Endodermal cell (in vitro differentiated cells): ENCODE measurements at regions not wholly inside any gene's neighbourhood (a gene's known extent, or its start where the extent isn't known, plus 50 kb on each side); places are given as distances from the start of the nearest gene placed in this dataset.

Experiments used
- DNase-seq: peaks from one replicate; pipeline ENCODE4 v3.0.0-alpha.2; 2017
- H3K27ac ChIP-seq: 2 replicates; pipeline ENCODE4 v1.5.1; 2013; ENCODE audit warnings: mild to moderate bottlenecking, low read depth, low read length, moderate library complexity
- H3K27me3 ChIP-seq: 2 replicates; pipeline ENCODE4 v1.6.1; 2013; ENCODE audit warnings: mild to moderate bottlenecking, low read length, moderate library complexity; ENCODE audit not compliant: insufficient read depth, control insufficient read depth, poor library complexity, severe bottlenecking
- H3K36me3 ChIP-seq: 2 replicates; pipeline ENCODE4 v1.7.0; 2013; ENCODE audit warnings: mild to moderate bottlenecking, low read length, moderate library complexity; ENCODE audit not compliant: control insufficient read depth, insufficient read depth
- H3K4me1 ChIP-seq: one replicate; pipeline ENCODE4 v1.7.0; 2013; ENCODE audit warnings: low read length; ENCODE audit not compliant: control insufficient read depth, insufficient read depth
- H3K4me3 ChIP-seq: 2 replicates; pipeline ENCODE4 v1.5.1; 2013; ENCODE audit warnings: mild to moderate bottlenecking, low read length, moderate library complexity
- H3K9ac ChIP-seq: 2 replicates; pipeline ENCODE4 v1.6.1; 2013; ENCODE audit warnings: mild to moderate bottlenecking, low read length, moderate library complexity; ENCODE audit not compliant: poor library complexity, severe bottlenecking; ENCODE audit errors: extremely low read depth
- H3K9me3 ChIP-seq: 2 replicates; pipeline ENCODE4 v1.6.1; 2013; ENCODE audit warnings: mild to moderate bottlenecking, low read length, moderate library complexity; ENCODE audit not compliant: control insufficient read depth
- H3K27ac Mint-ChIP-seq: 2 replicates; pipeline ENCODE4 v1.8.0; 2020; ENCODE audit warnings: mixed read lengths
- H3K27me3 Mint-ChIP-seq: 2 replicates; pipeline ENCODE4 v1.8.0; 2021; ENCODE audit warnings: mild to moderate bottlenecking, mixed read lengths; ENCODE audit not compliant: insufficient read depth
- H3K36me3 Mint-ChIP-seq: 2 replicates; pipeline ENCODE4 v1.8.0; 2020; ENCODE audit warnings: low read depth, mixed read lengths
- H3K4me1 Mint-ChIP-seq: 2 replicates; pipeline ENCODE4 v1.8.0; 2020; ENCODE audit warnings: mixed read lengths
- H3K4me3 Mint-ChIP-seq: 2 replicates; pipeline ENCODE4 v1.8.0; 2020; ENCODE audit warnings: mild to moderate bottlenecking, moderate library complexity, mixed read lengths
- H3K9me3 Mint-ChIP-seq: 2 replicates; pipeline ENCODE4 v1.8.0; 2020; ENCODE audit warnings: mild to moderate bottlenecking, mixed read lengths
- CTCF ChIP-seq: fragments of 200-600 bp; sonication (generic); conservative IDR thresholded peaks from 2 replicates; pipeline ENCODE4 v1.5.0; 2021; ENCODE audit warnings: antibody characterized with exemption, mild to moderate bottlenecking
- WGBS, 2 experiments: methylation state at CpG; one replicate each; pipeline versions ENCODE4 v1.1.5 to v1.1.7; 2013; ENCODE audit warnings: missing lambda C conversion rate in 2 of 2, mixed read lengths in 1 of 2; ENCODE audit not compliant: insufficient coverage in 1 of 2, insufficient read length in 1 of 2; 5-methylcytosine and 5-hydroxymethylcytosine counted together

DNA sequence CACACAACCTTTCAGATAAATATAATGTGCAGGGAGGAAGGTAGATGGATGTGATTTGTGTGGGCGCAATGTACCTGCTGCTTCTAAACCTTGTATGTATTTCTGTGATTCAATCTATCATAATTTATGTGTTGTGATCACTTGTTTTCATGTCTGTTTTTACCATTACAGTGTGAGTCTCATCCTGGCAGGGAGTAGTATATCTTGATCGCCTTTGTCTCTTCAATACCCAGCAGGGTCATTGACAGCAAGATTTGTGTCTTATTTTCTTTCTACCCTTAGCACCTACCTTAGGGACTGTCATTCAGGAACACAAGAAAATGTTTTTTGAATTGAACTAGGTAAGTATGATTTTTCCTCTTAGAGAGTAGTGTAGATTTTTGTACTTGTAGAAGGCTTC, 83.7 kb upstream of the SELENOK start:
- DNase-seq: no peak
- H3K27ac ChIP-seq: no peak overlapping the region
- H3K27me3 ChIP-seq: no peaks in the 10 kb centered on the region
- Mint-ChIP-seq H3K9me3 (peaks cover 10% of the 10 kb centered on the region), H3K27ac (no peak overlapping the region), H3K36me3 (peaks cover 2% of the 10 kb centered on the region), H3K4me3 (no peak overlapping the region), H3K4me1 (peaks cover 12% of the 10 kb centered on the region), H3K27me3 (no peaks in the 10 kb centered on the region)
- 97 to 100% methylated on average over 1 to 2 of the region's 2 CpGs for WGBS, 2 experiments
- no peaks in the 10 kb centered on the region for H3K4me1 ChIP-seq
- TF ChIP-seq CTCF: no peak
- H3K4me3 ChIP-seq: no peak overlapping the region
- H3K9ac ChIP-seq: no peak overlapping the region
- no peaks in the 10 kb centered on the region for H3K36me3 ChIP-seq
- peaks cover 13% of the 10 kb centered on the region for H3K9me3 ChIP-seq

GRCh38 chr3:53974324-53974723, 82.7 kb upstream of the SELENOK start:
- Histone ChIP-seq H3K4me1 (no peaks in the 10 kb centered on the region), H3K9ac (no peak overlapping the region), H3K9me3 (peaks cover 13% of the 10 kb centered on the region), H3K36me3 (no peaks in the 10 kb centered on the region), H3K4me3 (no peak overlapping the region), H3K27ac (no peak overlapping the region), H3K27me3 (no peaks in the 10 kb centered on the region)
- 86% methylated on average over 2 of the region's 2 CpGs; no CpG with 5 or more reads in 1 of the 2 experiments for WGBS, 2 experiments
- H3K27me3 Mint-ChIP-seq: no peaks in the 10 kb centered on the region
- no peak overlapping the region for H3K27ac Mint-ChIP-seq
- DNase-seq: no peak
- H3K4me3 Mint-ChIP-seq: no peak overlapping the region
- peaks cover 2% of the 10 kb centered on the region for H3K36me3 Mint-ChIP-seq
- H3K9me3 Mint-ChIP-seq: peaks cover 10% of the 10 kb centered on the region
- peaks cover 12% of the 10 kb centered on the region for H3K4me1 Mint-ChIP-seq
- no peak for TF ChIP-seq CTCF

GRCh38 chr3:53973905-53974304, 82.2 kb upstream of the SELENOK start:
- Histone ChIP-seq H3K27me3 (no peaks in the 10 kb centered on the region), H3K4me1 (no peaks in the 10 kb centered on the region), H3K36me3 (no peaks in the 10 kb centered on the region), H3K9ac (no peak overlapping the region), H3K9me3 (peaks cover 13% of the 10 kb centered on the region), H3K27ac (no peak overlapping the region), H3K4me3 (no peak overlapping the region)
- Mint-ChIP-seq H3K27ac (no peak overlapping the region), H3K4me3 (no peak overlapping the region), H3K36me3 (peaks cover 2% of the 10 kb centered on the region), H3K27me3 (no peaks in the 10 kb centered on the region), H3K4me1 (peaks cover 12% of the 10 kb centered on the region), H3K9me3 (peaks cover 11% of the 10 kb centered on the region)
- WGBS, 2 experiments: 90 to 100% methylated on average over 1 to 4 of the region's 4 CpGs
- DNase-seq: no peak
- TF ChIP-seq CTCF: no peak
